ENCODE measurements at regions not wholly inside any gene's neighbourhood (a gene's known extent, or its start where the extent isn't known, plus 50 kb on each side); places are given as distances from the start of the nearest gene placed in this dataset.

- TF ChIP-seq, protein P1, sequence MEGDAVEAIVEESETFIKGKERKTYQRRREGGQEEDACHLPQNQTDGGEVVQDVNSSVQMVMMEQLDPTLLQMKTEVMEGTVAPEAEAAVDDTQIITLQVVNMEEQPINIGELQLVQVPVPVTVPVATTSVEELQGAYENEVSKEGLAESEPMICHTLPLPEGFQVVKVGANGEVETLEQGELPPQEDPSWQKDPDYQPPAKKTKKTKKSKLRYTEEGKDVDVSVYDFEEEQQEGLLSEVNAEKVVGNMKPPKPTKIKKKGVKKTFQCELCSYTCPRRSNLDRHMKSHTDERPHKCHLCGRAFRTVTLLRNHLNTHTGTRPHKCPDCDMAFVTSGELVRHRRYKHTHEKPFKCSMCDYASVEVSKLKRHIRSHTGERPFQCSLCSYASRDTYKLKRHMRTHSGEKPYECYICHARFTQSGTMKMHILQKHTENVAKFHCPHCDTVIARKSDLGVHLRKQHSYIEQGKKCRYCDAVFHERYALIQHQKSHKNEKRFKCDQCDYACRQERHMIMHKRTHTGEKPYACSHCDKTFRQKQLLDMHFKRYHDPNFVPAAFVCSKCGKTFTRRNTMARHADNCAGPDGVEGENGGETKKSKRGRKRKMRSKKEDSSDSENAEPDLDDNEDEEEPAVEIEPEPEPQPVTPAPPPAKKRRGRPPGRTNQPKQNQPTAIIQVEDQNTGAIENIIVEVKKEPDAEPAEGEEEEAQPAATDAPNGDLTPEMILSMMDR (IDR thresholded peaks at IDR 0.05): no peak
- TF ChIP-seq POLR2A (IDR thresholded peaks at IDR 0.05): no peak
Observed at GRCh38 chr12:74626397-74626796, 88.8 kb downstream of the ATXN7L3B start.
